HG03060 (cell line): ENCODE measurements at regions not wholly inside any gene's neighbourhood (a gene's known extent, or its start where the extent isn't known, plus 50 kb on each side); places are given as distances from the start of the nearest gene placed in this dataset.
"Not testable (repeated sequence)": the region's sequence is repeated elsewhere in the genome, so short reads cannot be mapped to it uniquely, and the experiment has no call there.

Source experiments
- ATAC-seq: cut with Tn5 transposase; IDR thresholded peaks from one replicate; pipeline ENCODE4 v1.9.1; 2021; ENCODE audit warnings: low read depth, moderate number of reproducible peaks; ENCODE audit not compliant: unreplicated experiment

DNA sequence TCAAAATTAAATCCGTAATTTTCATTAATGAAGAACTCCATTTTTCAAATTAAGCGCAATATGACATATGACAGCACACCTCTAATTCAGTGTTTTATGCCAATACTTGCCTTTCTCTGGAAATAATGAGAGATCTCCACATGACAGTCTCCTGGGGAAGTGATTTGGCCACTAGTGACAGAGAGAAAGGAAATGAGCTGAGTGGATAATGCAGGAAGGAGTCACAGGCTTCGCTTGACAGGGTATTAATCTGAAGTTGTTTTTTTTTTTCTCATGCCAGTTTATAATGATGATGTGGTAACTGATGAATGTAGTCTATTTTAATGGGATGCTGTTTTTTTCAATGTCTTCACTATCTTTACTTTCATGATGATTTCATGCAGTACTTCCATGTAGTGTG is 1079.4 kb upstream of the GYPC start:
- ATAC-seq = no peak

- ATAC-seq = no peak
These were observed 1074.4 kb upstream of the GYPC start for GRCh38 chr2:125581557-125581956.

- no peak for ATAC-seq
These were observed 1073.4 kb upstream of the GYPC start for GRCh38 chr2:125582516-125582915.

GRCh38 chr2:125584732-125585131 is 1071.2 kb upstream of the GYPC start:
- no peak for ATAC-seq

GRCh38 chr2:125588780-125589179 is 1067.2 kb upstream of the GYPC start:
- ATAC-seq = no peak

GRCh38 chr2:125591954-125592353 is 1064.0 kb upstream of the GYPC start:
- ATAC-seq = no peak

DNA sequence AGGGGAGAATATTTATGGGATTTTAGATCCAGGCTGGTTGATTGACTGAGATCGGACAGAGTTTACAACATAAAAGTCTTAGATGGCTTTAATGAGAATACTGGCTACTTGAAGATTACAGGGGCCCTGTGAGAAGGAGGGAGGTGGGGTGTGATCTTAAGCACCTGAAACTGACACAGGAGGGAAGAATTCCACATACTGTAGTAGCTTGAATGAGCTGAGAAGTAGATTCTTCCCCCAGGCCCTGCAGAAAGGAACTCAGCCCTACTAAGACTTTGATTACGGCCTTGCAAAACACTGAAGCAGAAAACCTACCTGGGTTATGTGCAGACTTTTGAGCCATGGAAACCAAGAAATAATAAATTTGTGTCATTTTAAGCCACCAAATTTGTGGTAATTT is 1062.9 kb upstream of the GYPC start:
- ATAC-seq = no peak

- ATAC-seq = no peak
These were observed 1059.3 kb upstream of the GYPC start for GRCh38 chr2:125596612-125597011.

GRCh38 chr2:125615438-125615837 is 1040.5 kb upstream of the GYPC start:
- no peak for ATAC-seq

GRCh38 chr2:125630377-125630776 is 1025.6 kb upstream of the GYPC start:
- ATAC-seq = no peak

DNA sequence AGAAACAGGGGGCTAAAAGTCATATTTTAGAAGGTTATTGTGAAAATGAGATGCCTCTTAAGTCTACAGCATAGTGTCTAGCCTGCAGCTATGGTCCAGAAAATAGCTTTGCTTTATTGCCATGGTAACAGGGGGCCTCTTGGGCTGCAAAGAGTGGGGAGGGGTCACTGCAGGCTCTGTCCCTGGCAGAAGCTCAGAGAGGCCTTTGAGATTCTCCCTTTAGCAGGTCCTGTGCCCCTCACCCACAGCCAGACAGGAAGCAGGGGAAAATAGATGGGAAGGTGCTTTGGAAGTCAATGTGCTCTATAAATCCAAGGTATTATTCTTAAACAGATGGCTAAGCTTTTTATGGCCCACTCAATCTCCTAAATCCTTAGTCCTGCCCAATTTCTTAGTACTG is 1021.3 kb upstream of the GYPC start:
- ATAC-seq = no peak

DNA sequence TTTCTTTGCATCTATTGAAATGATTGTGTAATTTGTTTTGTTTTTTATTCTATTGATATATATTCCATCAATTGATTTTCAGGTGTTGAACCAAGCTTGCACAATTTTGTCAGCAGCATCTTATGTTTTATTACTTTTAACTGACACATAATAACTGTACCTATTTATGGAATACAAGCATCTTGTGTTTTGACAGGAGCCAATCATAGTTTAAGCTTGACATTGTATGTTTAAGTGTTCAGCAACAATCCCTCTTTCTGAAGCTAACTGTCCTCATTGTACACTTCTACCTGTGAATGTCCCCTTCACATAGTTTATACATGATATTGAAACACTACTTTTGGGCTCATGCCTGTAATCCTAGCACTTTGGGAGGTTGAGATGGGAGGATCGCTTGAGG is 1017.6 kb upstream of the GYPC start:
- ATAC-seq = no peak

DNA sequence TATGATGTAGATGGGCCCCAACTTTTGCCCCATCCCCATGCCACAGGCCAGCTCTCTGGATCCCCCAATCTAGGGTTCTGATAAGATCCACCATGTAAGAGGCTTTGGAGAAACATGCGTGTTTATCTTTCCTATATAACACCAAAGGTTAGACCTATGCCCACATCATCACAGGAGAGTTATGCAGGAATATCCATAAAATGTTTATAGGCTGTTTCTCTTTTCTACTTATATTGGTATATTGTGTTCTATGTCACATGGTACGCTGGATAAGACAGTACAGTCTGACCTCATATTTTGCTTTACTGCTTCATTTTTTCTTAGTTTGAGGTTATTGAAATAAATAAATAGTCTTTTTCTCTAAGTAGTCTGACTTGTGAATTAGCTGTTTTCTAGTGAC is 1013.9 kb upstream of the GYPC start:
- ATAC-seq = no peak

DNA sequence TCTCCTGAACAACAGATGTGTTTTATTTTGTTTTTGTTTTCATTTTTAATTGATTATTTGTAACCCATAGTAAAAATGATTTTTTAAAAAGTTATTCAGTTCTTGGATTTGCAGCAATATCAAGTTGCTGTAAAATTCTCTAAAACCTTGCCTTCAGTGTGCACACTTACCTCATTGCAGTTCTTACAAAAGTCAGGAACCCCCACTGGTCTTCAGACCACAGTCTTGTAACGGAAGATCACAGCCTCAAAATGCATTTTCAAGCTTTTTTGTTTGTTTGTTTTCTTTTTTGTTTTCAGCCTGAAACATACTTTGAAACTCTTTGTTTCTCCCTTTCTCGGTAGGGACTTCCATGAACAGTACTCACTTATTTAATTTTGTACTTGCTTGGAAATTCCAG is 1012.8 kb upstream of the GYPC start:
- no peak for ATAC-seq

- no peak for ATAC-seq
These were observed 1012.4 kb upstream of the GYPC start for GRCh38 chr2:125643585-125643984.

GRCh38 chr2:125644257-125644656 is 1011.7 kb upstream of the GYPC start:
- no peak for ATAC-seq

DNA sequence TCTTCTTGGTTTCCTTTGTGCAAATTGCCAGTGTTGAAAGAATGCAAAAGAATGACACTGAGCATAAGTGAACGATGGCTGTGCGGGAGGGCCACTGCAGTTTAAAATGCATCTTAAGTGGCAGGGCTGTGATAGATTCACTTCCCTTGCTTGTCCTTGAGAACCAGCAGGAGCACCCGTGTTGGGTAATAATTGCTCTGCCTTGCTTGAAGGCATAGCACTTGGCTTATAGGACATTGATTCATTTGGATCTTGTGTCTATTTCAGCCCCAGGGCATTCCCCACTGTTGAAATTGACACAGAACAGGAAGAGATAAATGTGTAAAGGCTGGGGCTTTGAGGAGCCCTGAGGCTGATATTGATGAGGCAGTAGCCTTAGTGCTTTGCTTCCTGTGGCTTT is 1003.7 kb upstream of the GYPC start:
- ATAC-seq = no peak

DNA sequence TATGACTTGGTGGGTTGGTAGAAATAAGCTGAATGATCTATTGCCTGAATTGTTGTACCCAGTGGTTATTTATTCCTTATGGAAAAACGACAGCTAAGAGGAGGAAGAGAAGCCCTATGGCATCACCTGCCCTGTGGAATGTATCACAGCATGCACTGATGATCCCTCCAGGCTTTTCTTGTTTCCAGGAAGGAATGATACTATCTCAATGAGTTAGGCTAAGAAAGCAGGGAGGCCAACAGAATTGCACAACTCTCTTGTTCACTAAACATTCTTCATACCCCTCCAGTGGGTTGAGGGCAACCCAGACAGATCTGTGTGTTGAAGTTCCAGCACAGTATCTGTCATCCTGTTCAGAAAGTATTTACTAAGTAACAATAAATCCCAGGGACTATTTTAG is 1001.7 kb upstream of the GYPC start:
- ATAC-seq = no peak

- no peak for ATAC-seq
These were observed 999.8 kb upstream of the GYPC start for GRCh38 chr2:125656190-125656589.

- ATAC-seq = no peak
These were observed 997.4 kb upstream of the GYPC start for GRCh38 chr2:125658583-125658982.

DNA sequence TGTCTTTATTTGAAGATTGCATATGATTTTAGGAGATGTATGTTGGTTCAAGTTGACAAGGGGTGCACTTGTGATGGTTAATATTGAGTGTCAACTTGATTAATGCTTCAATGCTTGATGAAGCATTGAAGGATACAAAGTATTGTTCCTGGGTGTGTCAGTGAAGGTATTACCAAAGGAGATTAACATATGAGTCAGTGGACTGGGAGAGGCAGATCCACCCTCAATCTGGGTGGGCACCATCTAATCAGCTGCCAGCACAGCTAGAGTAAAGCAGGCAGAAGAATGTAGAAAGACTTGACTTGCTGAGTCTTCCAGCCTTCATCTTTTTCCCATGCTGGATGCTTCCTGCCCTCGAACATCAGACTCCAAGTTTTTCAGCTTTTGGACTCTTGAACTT is 995.6 kb upstream of the GYPC start:
- not testable (repeated sequence) for ATAC-seq

DNA sequence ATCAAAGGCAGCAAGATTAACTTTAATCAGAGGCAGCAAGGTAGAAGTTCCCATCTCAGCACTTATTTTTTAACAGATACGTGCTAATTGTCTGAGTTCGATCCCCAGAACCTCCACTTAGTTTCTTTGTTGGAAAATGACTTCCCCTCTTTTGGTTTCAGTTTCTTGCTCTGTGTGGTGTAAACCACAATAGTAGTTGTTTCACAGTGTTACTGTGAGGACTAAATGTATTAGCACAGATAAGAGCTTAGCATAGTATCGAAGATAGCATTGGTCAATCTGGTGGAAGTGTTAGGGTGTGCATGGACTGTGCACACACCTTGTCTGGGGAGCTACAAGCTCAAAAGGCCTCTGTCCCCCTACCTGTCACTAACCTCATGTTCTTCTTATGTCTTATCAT is 988.3 kb upstream of the GYPC start:
- ATAC-seq = no peak

DNA sequence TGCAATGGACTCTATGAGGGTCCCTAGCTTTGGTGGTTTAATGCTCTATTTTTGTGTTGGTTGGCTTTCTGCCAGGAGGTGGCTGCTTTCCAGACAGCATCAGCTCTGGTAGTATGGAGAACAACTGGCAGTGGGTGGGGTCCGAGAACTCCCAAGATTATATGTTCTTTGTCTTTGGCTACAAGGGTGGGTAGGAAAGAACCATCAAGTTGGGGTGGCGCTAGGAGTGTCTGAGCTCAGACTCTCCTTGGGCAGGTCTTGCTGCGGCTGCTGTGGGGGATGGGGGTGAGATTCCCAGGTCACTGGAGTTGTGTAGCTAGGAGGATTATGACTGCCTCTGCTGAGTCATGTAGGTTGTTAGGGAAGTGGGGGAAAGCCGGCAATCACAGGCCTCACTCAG is 976.1 kb upstream of the GYPC start:
- ATAC-seq = no peak

DNA sequence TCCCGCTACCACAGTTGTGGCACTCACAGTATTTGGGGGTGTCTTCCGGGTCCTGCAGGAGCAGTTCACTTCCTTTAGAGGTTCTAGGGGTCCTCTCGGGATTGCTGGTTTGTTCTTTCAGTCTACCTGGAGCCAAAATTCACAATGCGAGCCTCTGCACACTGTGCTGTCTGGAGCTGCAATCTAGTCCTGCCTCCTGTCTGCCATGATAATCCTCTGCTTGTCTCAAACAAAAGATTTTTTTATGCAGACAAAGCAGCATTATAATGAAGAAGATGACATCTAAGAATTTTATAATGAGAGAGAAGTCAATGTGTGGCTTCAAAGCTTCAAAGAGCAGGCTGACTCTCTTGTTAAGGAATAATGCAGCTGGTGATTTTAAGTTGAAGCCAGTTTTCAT is 975.1 kb upstream of the GYPC start:
- ATAC-seq = no peak
